Esophagus squamous epithelium (tissue), 5 donors: ENCODE measurements at regions not wholly inside any gene's neighbourhood (a gene's known extent, or its start where the extent isn't known, plus 50 kb on each side); places are given as distances from the start of the nearest gene placed in this dataset.
A peak's percentile ranks its signal among the peaks of the same experiment; 100 is the strongest.

Source experiments
- DNase-seq: peaks from one replicate; lab custom pipeline; 2025; lab: John Stamatoyannopoulos, UW
- H3K27ac ChIP-seq, 4 donors: fragments of 200-600 bp; sonication (generic); one replicate each; pipeline ENCODE4 v1.5.1; 2016 to 2019; ENCODE audit warnings: mild to moderate bottlenecking in 1 of 4
- H3K27me3 ChIP-seq, 4 donors: fragments of 200-600 bp; sonication (generic); 1 replicate in 3 of 4; 2 replicates in 1 of 4; pipeline versions ENCODE4 v1.5.1 to v1.6.0; 2017 to 2021; ENCODE audit warnings: antibody characterized with exemption in 1 of 4
- H3K36me3 ChIP-seq, 3 donors: fragments of 200-600 bp; sonication (generic); one replicate each; pipeline ENCODE4 v1.5.1; 2016 to 2019
- H3K4me1 ChIP-seq, 3 donors: fragments of 200-600 bp; sonication (generic); one replicate each; pipeline ENCODE4 v1.5.1; 2017 to 2019
- H3K4me3 ChIP-seq, 4 donors: fragments of 200-600 bp; sonication (generic); 1 replicate in 3 of 4; 2 replicates in 1 of 4; pipeline ENCODE4 v1.5.1; 2016 to 2019; ENCODE audit warnings: mild to moderate bottlenecking in 2 of 4, moderate library complexity in 1 of 4
- H3K9me3 ChIP-seq, 3 donors: fragments of 200-600 bp; sonication (generic); one replicate each; pipeline ENCODE4 v1.5.1; 2016 to 2019
- CTCF ChIP-seq, 6 experiments: fragments of 450-650 bp in 4 of 6; fragments of 200-600 bp in 2 of 6; sonication (generic) in 2 of 6; IDR thresholded peaks; one replicate each; pipeline ENCODE4 v1.5.1; 2016 to 2019; ENCODE audit warnings: antibody characterized with exemption in 6 of 6, mild to moderate bottlenecking in 4 of 6, moderate library complexity in 4 of 6
- POLR2A ChIP-seq, 4 donors: fragments of 450-650 bp; IDR thresholded peaks; one replicate each; pipeline ENCODE4 v1.6.1; 2017; ENCODE audit warnings: antibody characterized with exemption in 4 of 4, mild to moderate bottlenecking in 4 of 4, moderate library complexity in 3 of 4
- WGBS, 2 donors: methylation state at CpG; one replicate each; pipeline ENCODE4 v1.1.5; 2018; 5-methylcytosine and 5-hydroxymethylcytosine counted together
- intact Hi-C: fragments of 100-400 bp; cut with DNase I; formaldehyde crosslinking; loops from one replicate; pipeline ENCODE4 v1.15.0; 2022
- donor health status: DM: yes; HTN: yes; CAD: no.

DNA sequence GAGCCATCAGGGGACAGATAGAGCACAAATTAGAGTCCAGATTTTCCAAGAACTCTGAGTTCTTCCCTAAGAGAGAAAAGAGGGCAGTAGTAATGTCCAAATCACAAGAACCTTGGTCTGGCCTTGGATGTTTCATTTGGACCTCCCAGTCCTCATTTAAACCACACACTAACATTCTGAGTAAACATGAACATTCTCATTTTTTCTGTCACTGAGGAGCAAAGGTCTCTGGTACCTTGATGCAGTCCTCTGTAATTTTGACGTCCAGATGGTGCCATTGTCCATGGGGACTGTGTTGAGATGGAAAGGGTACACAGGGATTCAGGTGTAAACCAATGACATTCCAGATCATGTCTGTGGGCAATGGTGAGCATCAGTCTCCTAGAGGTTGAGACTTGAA, 225.4 kb upstream of the PHYHIPL start:
- H3K27ac ChIP-seq: peak overlapping the region in 2 of 4 donors; percentile 34 to 52
- no peak overlapping the region for H3K4me3 ChIP-seq
- intact Hi-C loops: no loop called here
- TF ChIP-seq POLR2A (IDR thresholded peaks at IDR 0.05) (no peak), CTCF (IDR thresholded peaks at IDR 0.05) (no peak)
- H3K9me3 ChIP-seq: no peaks in the 10 kb centered on the region
- H3K4me1 ChIP-seq: peaks cover 0 to 20% (median 2%) of the 10 kb centered on the region in 3 donors
- H3K36me3 ChIP-seq: no peaks in the 10 kb centered on the region
- WGBS, 2 donors: 38 to 78% methylated on average over 1 of the region's 1 CpG
- H3K27me3 ChIP-seq: no peaks in the 10 kb centered on the region
- no peak for DNase-seq

DNA sequence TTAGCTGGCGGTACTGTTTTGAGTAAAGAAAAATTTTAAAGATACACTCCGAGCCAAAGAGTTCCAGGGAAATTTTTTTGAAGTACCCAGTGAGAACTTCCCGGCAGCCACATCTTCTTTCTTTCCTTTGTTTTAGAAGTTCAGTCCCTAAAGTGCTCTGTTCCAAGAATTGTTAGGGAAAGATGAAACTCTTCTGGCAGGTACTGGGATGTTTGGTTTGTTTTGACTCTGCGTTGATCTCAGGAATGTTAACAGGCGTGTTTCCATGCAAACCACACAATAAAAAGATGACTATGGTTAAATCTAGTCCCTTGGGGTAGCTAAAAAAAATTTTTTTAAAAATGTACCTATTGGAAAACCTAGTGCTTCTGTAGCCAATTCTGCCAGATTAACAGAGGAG, 224.7 kb upstream of the PHYHIPL start:
- peak overlapping the region in 2 of 4 donors; percentile 53 to 68 for H3K27ac ChIP-seq
- H3K27me3 ChIP-seq: no peaks in the 10 kb centered on the region
- H3K36me3 ChIP-seq: no peaks in the 10 kb centered on the region
- intact Hi-C loops: no loop called here
- no peaks in the 10 kb centered on the region for H3K9me3 ChIP-seq
- no peak for TF ChIP-seq CTCF (IDR thresholded peaks at IDR 0.05)
- no peak for TF ChIP-seq POLR2A (IDR thresholded peaks at IDR 0.05)
- H3K4me3 ChIP-seq: no peak overlapping the region
- no peak for DNase-seq
- H3K4me1 ChIP-seq: peaks cover 0 to 20% (median 2%) of the 10 kb centered on the region in 3 donors
- 19 to 25% methylated on average over 5 of the region's 5 CpGs for WGBS, 2 donors

- no peak for TF ChIP-seq CTCF (IDR thresholded peaks at IDR 0.05)
- Histone ChIP-seq H3K27me3 (no peaks in the 10 kb centered on the region), H3K36me3 (no peaks in the 10 kb centered on the region), H3K9me3 (no peaks in the 10 kb centered on the region), H3K27ac (peak overlapping the region in 3 of 4 donors; percentile 30 to 68 (median 53)), H3K4me3 (no peak overlapping the region), H3K4me1 (peaks cover 0 to 20% (median 2%) of the 10 kb centered on the region in 3 donors)
- intact Hi-C loops: no loop called here
- no peak for DNase-seq
- 28 to 34% methylated on average over 5 of the region's 5 CpGs for WGBS, 2 donors
Observed at GRCh38 chr10:58952162-58952601, 224.3 kb upstream of the PHYHIPL start.

GRCh38 chr10:58952747-58953466, 223.5 kb upstream of the PHYHIPL start:
- H3K36me3 ChIP-seq: no peaks in the 10 kb centered on the region
- no peak overlapping the region for H3K4me3 ChIP-seq
- H3K4me1 ChIP-seq: peaks cover 0 to 20% (median 2%) of the 10 kb centered on the region in 3 donors
- intact Hi-C loops: no loop called here
- DNase-seq: no peak
- no peaks in the 10 kb centered on the region for H3K27me3 ChIP-seq
- peak overlapping the region in 3 of 4 donors; percentile 30 to 68 (median 53) for H3K27ac ChIP-seq
- H3K9me3 ChIP-seq: no peaks in the 10 kb centered on the region
- TF ChIP-seq CTCF (IDR thresholded peaks at IDR 0.05) (peak; percentile 39 to 77 (median 54)), POLR2A (IDR thresholded peaks at IDR 0.05) (no peak)
- 6 to 8% methylated on average over 3 of the region's 3 CpGs for whole genome bisulfite sequencing, 2 donors

DNA sequence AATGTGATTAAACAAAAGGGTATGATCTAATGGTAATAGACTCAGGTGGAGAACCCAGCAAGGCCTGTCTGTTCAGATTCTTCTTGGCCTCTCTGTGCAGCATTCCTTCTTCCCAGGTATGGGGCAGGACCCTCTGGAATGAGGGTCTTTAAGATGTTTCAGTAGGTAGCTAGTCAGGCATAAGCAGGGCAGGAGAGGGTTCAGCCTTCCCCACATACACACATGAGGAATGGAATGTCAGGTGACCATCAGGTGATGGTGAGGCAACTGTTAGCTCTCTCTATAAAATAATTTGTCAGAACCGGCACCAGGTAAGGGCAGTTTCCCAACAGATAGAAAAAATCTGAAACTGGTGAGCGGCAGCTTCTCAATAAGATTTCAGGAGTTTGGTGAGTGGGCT, 222.3 kb upstream of the PHYHIPL start:
- no peak overlapping the region for H3K27ac ChIP-seq

More for the DNA sequence above, 222.3 kb upstream of the PHYHIPL start:
- TF ChIP-seq POLR2A (IDR thresholded peaks at IDR 0.05) (no peak), CTCF (IDR thresholded peaks at IDR 0.05) (no peak)
- WGBS, 2 donors: 81 to 100% methylated on average over 2 of the region's 2 CpGs
- intact Hi-C loops: no loop called here
- Histone ChIP-seq H3K4me1 (peaks cover 0 to 20% (median 2%) of the 10 kb centered on the region in 3 donors), H3K9me3 (no peaks in the 10 kb centered on the region), H3K4me3 (no peak overlapping the region), H3K27me3 (no peaks in the 10 kb centered on the region), H3K36me3 (no peaks in the 10 kb centered on the region)
- DNase-seq: no peak
